Panc1 (cell line): ENCODE measurements at regions not wholly inside any gene's neighbourhood (a gene's known extent, or its start where the extent isn't known, plus 50 kb on each side); places are given as distances from the start of the nearest gene placed in this dataset.

ENCODE experiments used
- ATAC-seq: fragments of 200-7000 bp; cut with Tn5 transposase; 2 replicates; pipeline ENCODE4 v1.9.1; 2020; ENCODE audit warnings: mild to moderate bottlenecking, moderate library complexity
- BruUV-seq: library from RNA; stranded (reverse); fragments of 400-500 nt; replicated peaks from 2 replicates; lab custom pipeline; 2021; lab: Mats Ljungman, UMichigan
- CTCF ChIA-PET: fragments of 300-600 bp; sonication (Branson Sonifier 250); formaldehyde crosslinking; loops from one replicate; lab custom pipeline; 2022; ENCODE audit warnings: antibody characterized with exemption; lab: Charles Lee
- POLR2A ChIA-PET: fragments of 300-600 bp; sonication (Branson Sonifier 250); formaldehyde crosslinking; loops from one replicate; lab custom pipeline; 2022; ENCODE audit warnings: antibody characterized with exemption; lab: Charles Lee
- DNase-seq: peaks from one replicate; pipeline ENCODE4 v3.0.0-alpha.2; 2010; ENCODE audit warnings: low read depth, low spot score
- H3K27ac ChIP-seq: 2 replicates; pipeline ENCODE4 v1.5.1; 2011; ENCODE audit warnings: mild to moderate bottlenecking, low read length, inconsistent platforms
- H3K27me3 ChIP-seq: fragments of 200-500 bp; sonication (Bioruptor generic); 2 replicates; pipeline ENCODE4 v1.6.0; 2014; ENCODE audit warnings: low read length, inconsistent platforms; ENCODE audit not compliant: control insufficient read depth, insufficient read depth
- H3K36me3 ChIP-seq: fragments of 200-500 bp; sonication (Bioruptor generic); 2 replicates; pipeline ENCODE4 v1.5.1; 2014; ENCODE audit warnings: inconsistent platforms, mild to moderate bottlenecking, low read length, moderate library complexity; ENCODE audit not compliant: control insufficient read depth, insufficient read depth
- H3K4me1 ChIP-seq: 2 replicates; pipeline ENCODE4 v1.5.1; 2011; ENCODE audit warnings: inconsistent platforms, mild to moderate bottlenecking, low read length, moderate library complexity; ENCODE audit not compliant: control insufficient read depth, insufficient read depth
- H3K4me3 ChIP-seq, 2 experiments: 2 replicates each; pipeline ENCODE4 v1.5.1; 2011 to 2012; ENCODE audit warnings: low read depth in 2 of 2, low read length in 2 of 2, mild to moderate bottlenecking in 2 of 2, inconsistent platforms in 1 of 2, moderate library complexity in 1 of 2
- H3K9me3 ChIP-seq: fragments of 200-500 bp; sonication (Bioruptor generic); 2 replicates; pipeline ENCODE4 v1.5.1; 2014; ENCODE audit warnings: low read depth, mild to moderate bottlenecking, inconsistent platforms, low read length, moderate library complexity; ENCODE audit not compliant: control insufficient read depth, insufficient read depth
- CTCF ChIP-seq: fragments of 450-650 bp; IDR thresholded peaks from 2 replicates; pipeline ENCODE4 v1.5.1; 2017; ENCODE audit warnings: mild to moderate bottlenecking
- POLR2AphosphoS5 ChIP-seq: IDR thresholded peaks from 2 replicates; pipeline ENCODE4 v1.6.1; 2012; ENCODE audit warnings: mild to moderate bottlenecking, low read depth, low read length, moderate library complexity
- REST ChIP-seq, 2 experiments: IDR thresholded peaks; 2 replicates each; pipeline ENCODE4 v1.6.1; 2011 to 2012; ENCODE audit warnings: low read depth in 2 of 2, control low read depth in 1 of 2, low read length in 1 of 2, mild to moderate bottlenecking in 1 of 2, moderate library complexity in 1 of 2; ENCODE audit not compliant: insufficient read depth in 1 of 2
- SIN3A ChIP-seq: IDR thresholded peaks from 2 replicates; pipeline ENCODE4 v1.6.1; 2012; ENCODE audit warnings: low read depth, mild to moderate bottlenecking, low read length, moderate library complexity, borderline replicate concordance; ENCODE audit not compliant: insufficient read depth
- TCF7L2 ChIP-seq: IDR thresholded peaks from 2 replicates; pipeline ENCODE4 v1.6.1; 2011; ENCODE audit warnings: mild to moderate bottlenecking, low read depth, low read length, inconsistent platforms
- in situ Hi-C: cut with HindIII; loops from 2 replicates; pipeline ENCODE4 v1.10.0; 2016; ENCODE audit warnings: low sequenced_read_pairs, low pct_unique_long_range_greater_than_20kb
- intact Hi-C: fragments of 100-400 bp; cut with micrococcal nuclease; formaldehyde crosslinking; loops from one replicate; pipeline ENCODE4 v1.10.0; 2022; ENCODE audit not compliant: unreplicated experiment

GRCh38 chr6:19753826-19754225 lies 83.3 kb upstream of the ID4 start:
- Histone ChIP-seq H3K4me1 (no peaks in the 10 kb centered on the region), H3K36me3 (no peaks in the 10 kb centered on the region), H3K4me3 (no peak overlapping the region), H3K9me3 (no peaks in the 10 kb centered on the region), H3K27me3 (no peaks in the 10 kb centered on the region), H3K27ac (no peak overlapping the region)
- intact Hi-C loops (no loop called here), in situ Hi-C loops (no loop called here)
- ChIA-PET POLR2A (no interaction called here), CTCF (no interaction called here)
- no TSS peak for BruUV-seq
- DNase-seq (no peak), ATAC-seq (no peak)
- TF ChIP-seq CTCF = no peak
- no peak for TF ChIP-seq POLR2AphosphoS5
- TF ChIP-seq SIN3A = no peak
- TF ChIP-seq REST (IDR thresholded peaks at IDR 0.05; ENCODE audit: insufficient read depth in 1 of 2, low read depth in 2 of 2, low read length in 1 of 2) = no peak
- TF ChIP-seq TCF7L2 = no peak

- Histone ChIP-seq H3K4me1 (no peaks in the 10 kb centered on the region), H3K4me3 (no peak overlapping the region), H3K27me3 (no peaks in the 10 kb centered on the region), H3K36me3 (no peaks in the 10 kb centered on the region), H3K9me3 (no peaks in the 10 kb centered on the region), H3K27ac (no peak overlapping the region)
- in situ Hi-C loops (no loop called here), intact Hi-C loops (no loop called here)
- ATAC-seq (no peak), DNase-seq (no peak)
- no TSS peak for BruUV-seq
- ChIA-PET CTCF (no interaction called here), POLR2A (no interaction called here)
- TF ChIP-seq REST (IDR thresholded peaks at IDR 0.05; ENCODE audit: insufficient read depth in 1 of 2, low read depth in 2 of 2, low read length in 1 of 2) = no peak
- no peak for TF ChIP-seq CTCF
- TF ChIP-seq TCF7L2 = no peak
- no peak for TF ChIP-seq SIN3A
- no peak for TF ChIP-seq POLR2AphosphoS5
Observed at GRCh38 chr6:19754686-19755085, 82.5 kb upstream of the ID4 start.
